CD4-positive, alpha-beta T cell treated with Interleukin-10 for 1 hour (primary cell): ENCODE measurements at regions not wholly inside any gene's neighbourhood (a gene's known extent, or its start where the extent isn't known, plus 50 kb on each side); places are given as distances from the start of the nearest gene placed in this dataset.
"Not testable (repeated sequence)": the region's sequence is repeated elsewhere in the genome, so short reads cannot be mapped to it uniquely, and the experiment has no call there.

Experiments
- DNase-seq: peaks from one replicate; pipeline ENCODE4 v3.0.0-alpha.2; 2020

DNA sequence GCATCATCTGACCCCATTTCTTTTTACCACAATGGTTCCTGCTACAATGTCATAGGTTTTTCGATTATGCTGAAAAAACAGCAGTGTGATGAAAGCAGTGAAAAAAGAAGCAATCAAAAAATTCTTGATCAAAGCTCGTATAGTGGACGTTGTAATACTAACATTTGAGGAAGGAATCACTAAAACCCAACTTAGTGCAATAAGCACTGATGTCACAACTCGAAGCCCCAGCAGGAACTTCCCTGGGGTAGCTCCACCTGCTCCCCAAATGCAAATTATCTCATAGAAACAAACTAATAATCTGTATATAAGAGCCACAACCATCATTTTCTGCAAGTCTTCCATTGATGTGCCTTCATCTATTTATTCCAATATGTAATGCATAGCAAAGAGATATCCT, 285.6 kb upstream of the SGK1 start:
- no peak for DNase-seq

DNA sequence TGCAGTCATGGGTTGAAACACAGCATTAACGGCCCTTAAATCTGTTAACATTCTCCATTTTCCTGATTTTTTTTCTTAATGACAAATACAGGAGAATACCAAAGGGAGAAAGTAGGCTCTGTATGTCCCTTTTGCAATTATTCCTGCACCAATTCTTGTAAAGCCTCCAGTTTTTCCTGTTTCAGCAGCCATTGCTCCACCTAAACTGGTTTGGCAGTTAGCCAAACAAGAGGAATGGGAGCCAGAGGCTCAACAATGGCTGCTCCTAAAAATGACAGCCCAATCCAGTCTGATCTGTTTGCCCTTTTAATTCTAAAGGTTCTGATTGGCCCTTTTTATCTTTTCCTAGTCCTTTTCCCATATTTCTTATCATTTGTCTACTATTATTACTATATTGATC, 284.2 kb upstream of the SGK1 start:
- no peak for DNase-seq

DNA sequence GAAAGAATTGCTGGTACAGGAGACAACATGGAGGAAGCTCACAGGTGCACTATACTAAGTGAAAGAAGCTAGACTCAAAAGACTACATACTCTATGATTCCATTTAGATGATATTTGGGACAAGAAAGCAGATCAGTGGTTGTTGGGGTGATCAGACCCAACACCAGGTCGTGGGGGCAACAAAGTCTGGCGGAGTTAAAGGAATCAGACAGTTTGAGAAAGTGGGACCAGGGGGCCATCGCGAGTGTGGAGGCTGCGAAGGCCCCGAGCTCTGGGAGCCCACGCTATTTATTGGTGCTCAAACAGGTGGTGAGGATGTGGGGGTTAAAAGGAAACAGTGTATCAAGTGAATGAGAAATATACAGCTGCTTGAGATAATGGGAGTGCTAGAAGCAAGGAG, 282.8 kb upstream of the SGK1 start:
- DNase-seq: no peak

DNA sequence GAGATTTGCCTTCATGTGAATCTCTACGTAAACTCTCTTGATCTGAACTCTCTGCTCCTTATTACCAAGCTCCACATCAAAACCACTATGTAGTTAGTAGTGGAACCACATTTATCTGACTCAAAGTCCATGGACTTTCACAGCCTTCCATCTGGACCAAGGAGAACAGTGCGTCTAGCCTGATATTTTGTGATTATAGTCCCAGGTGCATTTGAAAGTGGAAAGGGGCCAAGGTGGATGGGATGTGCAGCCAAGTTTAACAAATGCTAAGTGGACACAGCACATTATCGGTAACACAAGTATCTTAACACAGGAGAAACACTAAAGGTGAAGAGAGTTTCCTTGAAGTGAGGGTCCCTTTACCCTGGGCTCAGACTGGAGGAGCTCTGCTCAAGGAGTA, 281.2 kb upstream of the SGK1 start:
- no peak for DNase-seq

DNA sequence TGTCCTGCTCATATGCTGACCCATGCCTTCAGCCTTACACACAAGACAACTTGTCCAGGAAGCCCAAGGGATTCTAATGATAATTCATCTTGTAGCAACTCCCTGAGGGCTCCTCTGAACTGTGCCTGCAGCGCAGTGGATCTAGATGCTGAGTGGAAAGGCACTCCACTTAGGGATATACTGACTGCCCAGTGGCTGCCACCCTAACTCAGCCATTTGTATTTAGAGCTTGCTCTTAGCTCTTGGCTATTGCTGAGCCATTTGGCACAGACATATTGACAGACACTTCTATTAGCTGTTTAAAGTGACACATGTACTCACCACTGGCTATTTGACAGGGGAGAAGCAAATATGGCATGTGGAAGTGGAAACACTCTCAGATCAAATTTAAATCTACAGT, 278.3 kb upstream of the SGK1 start:
- no peak for DNase-seq

DNA sequence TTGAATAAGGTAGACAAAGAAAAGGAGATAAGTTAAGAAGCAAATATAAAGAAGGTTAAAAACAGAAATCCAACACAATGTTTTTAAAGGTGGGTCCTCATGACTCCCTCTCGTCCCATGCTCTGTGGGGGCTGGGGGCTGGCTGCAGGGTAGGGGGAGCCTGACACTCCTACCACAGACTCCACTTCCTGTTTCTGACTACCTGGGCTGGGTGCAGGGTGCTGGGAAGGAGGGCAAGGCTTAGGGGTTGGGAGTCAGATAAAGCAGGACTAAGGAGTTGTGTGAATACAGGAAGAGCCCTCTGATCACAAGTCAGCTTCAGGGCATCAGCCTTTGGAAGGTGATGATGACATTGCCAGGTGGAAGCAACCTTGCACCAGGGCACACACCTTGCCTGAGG, 277.0 kb upstream of the SGK1 start:
- no peak for DNase-seq

DNA sequence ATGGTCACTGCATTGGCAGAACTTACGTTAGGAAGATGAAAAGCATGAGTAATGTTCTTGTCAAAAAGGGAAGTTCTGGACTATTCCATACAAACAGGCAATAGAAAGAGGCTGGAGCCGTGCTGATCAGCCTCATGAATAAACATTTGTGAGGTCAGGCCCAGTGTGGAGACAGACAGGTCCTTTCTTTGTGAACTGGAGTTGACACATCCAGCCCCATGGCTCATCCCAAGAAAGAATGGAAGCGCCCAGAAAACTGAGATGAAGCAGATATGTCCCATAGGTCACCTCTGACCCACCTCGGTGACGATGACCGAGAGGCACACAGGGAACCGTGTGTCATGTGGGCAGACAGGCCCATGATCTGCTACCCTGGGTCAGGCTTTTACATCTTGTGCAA, 276.0 kb upstream of the SGK1 start:
- no peak for DNase-seq

DNA sequence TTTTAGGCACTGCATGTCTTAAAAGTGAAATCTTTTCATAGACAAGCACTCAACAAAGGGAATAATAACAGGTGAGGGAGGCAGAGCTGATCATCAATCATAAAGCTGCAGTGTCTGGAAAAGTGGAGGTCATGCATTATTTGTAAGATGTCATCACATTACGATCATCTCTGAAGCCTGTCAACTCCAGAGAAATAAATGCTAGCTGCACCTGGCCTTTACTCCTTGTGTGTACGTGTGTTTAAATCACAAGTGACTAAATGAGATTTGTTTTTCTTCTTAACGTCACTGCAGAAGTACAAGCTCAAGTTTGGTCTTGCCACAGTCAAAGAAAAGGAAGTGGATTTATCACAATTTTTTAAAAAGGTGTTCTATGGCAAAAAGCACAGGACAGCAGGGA, 275.5 kb upstream of the SGK1 start:
- no peak for DNase-seq

DNA sequence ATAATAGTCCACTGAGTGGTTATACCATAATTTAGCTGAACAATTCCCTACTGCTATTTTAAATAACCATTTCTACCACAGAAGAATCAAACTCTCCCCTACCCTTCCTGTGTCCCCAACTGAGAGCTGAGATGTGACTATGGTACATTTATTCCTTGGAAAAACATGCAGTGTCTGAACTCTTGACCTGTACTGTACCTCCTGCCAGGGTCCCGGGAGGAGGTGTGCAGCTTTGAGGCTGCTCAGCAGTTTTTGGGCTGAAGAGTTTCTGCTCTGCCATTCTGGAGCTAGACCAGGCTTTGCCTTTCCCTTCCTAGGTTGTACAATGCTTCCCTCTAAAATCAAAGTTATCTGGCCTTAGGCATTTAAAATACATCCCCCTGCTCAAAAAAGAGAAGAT, 275.1 kb upstream of the SGK1 start:
- DNase-seq: no peak

DNA sequence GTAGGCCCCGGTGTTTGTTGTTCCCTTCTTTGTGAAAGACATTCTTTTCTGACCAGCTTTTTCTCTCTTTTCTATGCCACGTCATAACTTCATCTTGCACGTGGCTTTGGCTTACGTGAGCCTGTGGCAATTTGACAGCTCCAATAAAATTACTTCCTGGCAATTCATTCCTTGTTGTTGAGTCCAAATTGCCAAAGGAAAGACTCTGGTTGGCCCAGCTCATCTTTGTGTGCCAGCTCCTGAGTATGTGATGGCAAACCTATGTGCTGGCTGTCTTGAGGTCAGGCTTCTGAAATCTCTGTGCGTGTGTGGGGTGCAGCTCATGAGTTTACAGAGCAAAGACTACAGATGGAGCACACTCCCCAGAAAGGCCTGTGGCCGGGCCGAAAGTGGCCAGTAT, 272.5 kb upstream of the SGK1 start:
- DNase-seq: no peak

DNA sequence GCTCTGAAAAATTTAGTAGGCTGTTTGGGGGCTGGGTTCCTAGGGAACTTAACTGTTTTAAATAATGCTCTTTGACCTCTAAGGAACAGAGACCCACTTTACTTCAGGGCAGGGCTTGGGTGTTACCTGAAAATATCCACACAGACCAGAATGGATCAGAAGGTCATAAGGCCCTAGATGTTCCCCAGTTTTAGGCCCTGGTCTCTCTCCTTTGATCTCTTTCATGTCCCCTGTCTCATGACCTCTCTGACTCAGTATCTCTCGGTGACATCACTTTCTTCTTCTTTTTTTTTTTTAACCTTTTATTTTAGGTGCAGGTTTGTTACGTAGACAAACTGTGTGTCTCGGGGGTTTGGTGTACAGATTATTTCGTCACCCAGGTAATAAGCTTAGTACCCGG, 272.1 kb upstream of the SGK1 start:
- DNase-seq: no peak

DNA sequence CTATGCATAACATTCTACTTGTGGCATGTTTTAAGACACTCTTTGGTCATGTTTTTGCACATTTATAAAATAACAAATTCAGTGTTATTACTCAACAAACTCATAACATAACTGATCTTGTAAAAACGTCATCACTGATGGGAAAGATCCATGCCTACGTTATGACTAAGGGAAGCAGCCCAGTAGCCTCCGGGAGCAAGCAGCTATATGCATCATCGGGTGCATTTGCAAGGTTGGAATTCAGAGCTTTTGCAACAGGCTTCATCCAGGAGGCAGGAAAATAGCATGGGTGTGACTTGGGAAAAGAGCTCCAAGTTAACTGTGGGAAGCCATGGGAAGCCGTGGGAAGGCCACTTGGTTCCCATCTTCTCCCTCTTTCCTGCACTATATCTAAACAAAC, 271.6 kb upstream of the SGK1 start:
- DNase-seq: no peak

DNA sequence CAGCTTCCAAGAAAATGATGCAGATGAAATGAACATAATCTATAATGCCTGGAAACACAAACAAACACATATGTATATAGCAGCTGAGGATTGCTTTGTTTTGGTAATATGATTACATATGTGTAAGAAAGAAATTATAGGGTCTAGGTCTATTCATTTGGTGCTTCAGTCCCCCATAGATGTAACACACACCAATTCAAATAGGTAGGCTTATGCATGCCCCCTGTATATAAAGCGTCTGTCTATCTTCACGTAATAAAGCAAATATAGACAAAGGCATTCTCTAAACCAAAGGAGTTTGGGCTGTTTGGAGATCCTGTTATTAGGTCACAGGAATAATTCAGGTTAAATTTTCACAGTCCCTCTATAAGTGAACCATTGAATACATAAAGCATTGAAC, 270.4 kb upstream of the SGK1 start:
- no peak for DNase-seq

DNA sequence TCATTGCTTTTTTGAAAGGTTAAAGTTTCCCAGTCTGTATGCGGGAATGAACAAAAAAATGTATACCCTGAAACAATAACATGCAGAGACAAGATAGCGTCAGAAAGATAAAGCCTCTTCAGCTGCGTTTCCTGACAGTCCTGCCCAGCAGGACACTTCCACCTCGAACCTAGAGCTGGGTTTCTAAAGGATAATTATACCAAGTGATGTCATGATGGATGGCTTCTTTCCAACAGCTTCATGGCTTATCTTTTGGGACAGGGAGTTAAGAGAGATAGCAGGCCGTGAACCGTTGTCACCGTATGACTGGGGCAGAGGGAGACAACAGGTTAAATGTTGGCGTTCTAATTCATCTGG, 267.6 kb upstream of the SGK1 start:
- DNase-seq: no peak

DNA sequence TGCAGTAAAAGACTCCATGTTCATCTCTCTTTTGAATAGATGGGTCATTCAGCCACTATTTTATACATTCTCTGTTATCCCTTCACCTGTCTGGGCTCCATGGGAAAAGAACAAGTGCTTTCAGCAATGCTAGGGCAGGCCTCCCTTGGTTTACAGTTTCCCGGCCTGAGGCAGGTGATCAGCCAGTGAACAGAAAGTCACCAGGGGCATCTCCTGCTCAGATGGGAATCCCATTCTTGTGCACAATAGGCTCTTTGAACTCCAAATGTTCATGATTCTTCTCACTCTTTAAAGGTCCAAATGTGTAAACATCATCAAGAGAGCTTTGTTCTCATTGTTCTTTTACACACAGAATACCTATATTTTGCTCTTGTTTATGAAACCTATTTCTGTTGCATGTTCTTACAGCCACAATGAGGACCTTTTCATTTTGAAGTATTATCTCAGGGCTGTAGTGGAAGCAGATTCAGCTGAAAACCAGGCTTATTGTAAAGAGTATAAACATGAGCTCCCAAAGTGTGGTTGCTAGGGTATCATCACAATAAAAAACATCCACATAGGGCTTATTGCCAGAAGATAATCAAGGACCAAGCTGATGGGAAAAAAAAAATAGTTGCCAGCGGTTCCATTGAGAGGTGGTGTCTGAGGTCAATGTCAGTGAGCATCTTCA, 267.1 kb upstream of the SGK1 start:
- no peak for DNase-seq

DNA sequence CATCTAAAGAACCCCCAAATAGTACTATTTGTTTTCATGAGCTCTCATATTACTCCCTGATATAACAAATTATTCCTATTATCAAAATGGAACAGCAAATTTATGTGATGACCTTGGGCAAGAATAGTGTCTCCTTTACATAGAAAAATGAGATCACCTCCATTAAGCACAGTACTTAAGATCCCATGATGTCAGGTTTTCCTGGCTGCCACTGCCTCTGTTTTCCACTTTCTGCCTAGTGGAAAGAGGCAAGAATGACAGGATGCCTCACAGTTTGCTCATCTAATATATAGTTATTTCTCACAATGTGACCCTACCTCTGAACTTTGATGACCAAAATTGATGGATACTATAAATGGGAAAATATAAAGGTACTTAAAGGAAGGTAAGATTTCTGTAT, 260.1 kb upstream of the SGK1 start:
- DNase-seq: no peak

DNA sequence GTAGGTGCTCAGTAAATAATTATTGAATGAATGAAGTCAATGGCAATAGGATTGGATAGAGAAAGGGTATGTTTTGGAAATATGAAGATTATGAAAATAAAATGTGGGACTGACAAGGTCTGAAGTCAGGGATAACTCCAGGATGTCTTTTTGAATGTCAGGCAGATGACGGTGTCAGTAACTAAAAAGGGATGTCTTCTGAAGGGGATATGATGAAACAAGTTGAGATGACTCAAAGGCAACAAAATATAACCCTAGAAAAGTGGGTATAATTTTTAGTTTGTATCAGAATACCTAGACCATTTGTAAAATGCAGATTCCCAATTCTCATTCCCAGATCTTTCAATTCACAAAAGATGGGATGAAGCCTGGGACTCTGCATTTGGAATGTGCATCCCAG, 257.3 kb upstream of the SGK1 start:
- DNase-seq: no peak

DNA sequence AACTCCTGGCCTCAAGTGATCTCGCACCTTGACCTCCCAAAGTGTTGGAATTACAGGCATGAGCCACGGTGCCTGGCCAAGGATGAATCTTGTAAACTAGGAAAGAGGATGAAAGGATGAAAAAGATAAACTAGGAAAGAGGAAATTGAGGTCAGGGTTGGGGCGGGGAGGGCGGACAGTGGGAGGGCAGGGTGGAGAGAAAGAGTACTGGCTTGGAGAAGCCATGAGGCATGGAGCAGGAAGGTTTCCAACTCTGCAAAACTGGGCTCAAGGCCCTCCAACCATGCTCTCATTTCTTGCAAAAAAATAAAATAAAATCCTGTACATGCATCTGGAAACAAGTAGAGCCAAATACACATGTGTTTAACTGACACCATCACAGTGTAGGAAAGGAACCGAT, 256.6 kb upstream of the SGK1 start:
- no peak for DNase-seq

DNA sequence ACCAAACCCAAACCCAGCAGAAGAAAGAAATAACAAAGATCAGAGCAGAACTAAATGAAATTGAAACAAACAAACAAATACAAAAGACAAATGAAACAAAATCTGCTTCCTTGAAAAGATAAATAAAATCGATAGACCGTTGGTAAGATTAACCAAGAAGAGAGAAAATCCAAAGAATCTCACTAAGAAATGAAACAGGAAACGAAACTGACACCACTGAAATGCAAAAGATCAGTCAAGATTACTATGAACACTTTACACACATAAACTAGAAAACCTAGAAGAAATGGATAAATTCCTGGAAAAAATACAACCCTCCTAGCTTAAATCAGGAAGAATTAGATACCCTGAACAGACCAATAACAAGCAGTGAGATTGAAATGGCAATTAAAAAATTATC, 252.1 kb upstream of the SGK1 start:
- not testable (repeated sequence) for DNase-seq

DNA sequence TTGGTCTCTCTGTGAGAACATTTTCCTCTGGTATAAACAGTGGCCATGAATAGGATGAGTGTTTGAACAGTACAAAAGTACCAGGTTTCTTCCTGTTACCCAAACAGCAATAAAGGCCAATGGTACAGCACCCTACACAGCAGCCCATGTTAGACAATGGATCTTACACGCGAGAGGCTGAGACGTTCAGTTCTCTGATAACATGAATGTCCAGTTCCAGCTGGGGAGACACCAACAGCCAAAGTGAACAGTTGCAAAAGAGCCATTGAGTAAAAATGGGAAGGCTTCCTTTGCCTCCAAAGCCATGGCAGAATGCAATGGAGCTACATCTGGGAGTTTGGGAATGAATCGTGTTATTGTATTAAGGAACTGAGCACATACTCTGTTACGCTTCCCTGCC, 246.8 kb upstream of the SGK1 start:
- DNase-seq: no peak

DNA sequence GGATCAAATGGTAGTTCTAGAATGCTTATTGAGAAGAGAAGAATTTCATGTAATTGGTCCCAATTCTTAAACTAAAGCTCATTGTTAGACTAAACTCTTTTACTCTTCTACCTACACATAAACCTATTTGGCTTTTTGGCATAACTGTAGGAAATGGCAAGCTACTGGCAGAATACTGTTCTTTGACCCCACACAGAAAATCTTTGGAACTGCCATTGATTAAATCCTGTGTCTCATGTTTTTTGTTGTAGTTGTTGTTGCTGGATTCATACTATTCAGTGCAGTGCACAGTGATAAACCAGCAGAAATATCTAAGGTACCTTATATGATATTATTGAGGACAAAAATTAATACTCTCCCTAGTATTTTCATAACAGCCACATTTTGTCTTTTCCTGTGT, 242.1 kb upstream of the SGK1 start:
- DNase-seq: no peak

DNA sequence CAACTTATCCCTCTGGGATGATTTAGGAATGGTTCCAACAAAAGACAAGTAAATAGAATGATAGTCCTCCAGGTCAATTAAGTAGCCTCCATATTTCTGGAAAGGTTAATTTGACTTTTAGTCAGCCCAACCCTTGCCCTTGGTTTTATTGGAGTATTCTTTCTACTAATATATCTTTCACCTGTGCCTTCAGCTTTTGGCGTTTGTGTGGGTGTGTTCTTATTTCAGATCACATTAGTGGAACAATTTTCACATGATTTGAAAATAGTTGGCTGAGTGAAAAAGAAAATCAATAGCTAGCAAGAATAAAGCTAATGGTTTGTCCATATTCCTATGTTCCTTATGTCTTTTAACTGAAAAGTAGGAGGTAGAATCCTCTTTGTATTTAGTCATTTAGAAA, 239.6 kb upstream of the SGK1 start:
- DNase-seq: no peak

DNA sequence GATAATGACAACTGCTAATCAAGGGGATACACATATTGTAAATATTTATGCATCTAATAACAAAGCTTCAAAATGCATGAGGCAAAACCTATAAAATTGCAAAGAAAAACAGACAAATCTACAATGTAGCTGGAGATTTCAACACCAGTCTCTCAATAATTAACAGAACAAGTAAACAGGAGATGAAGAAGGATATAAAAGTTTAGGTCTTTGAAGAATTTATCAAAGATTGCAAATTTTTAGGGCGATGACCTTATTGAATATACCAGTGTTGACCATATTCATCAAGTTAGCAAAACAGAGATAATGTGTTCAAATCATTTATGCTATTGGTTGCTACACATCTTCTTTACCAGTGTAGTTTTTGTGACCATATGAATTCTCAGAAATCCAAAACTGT, 237.8 kb upstream of the SGK1 start:
- no peak for DNase-seq

DNA sequence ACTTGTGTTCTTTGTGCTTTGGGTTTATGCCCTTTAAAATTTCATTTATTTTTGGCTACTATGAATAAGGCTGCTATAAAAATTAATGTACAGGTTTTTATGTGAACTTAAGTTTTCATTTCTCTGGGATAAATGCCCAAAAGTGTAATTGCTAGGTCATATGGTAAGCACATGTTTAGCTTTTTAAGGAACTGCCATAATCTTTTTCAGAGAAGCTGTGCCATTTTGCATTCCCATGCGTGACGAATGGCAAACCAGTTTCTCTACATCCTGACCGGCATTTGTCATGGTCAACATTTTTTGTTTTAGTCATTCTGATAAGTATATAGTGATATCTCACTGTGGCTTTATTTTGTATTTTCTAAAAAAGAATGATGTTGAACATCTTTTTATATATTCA, 236.0 kb upstream of the SGK1 start:
- no peak for DNase-seq

DNA sequence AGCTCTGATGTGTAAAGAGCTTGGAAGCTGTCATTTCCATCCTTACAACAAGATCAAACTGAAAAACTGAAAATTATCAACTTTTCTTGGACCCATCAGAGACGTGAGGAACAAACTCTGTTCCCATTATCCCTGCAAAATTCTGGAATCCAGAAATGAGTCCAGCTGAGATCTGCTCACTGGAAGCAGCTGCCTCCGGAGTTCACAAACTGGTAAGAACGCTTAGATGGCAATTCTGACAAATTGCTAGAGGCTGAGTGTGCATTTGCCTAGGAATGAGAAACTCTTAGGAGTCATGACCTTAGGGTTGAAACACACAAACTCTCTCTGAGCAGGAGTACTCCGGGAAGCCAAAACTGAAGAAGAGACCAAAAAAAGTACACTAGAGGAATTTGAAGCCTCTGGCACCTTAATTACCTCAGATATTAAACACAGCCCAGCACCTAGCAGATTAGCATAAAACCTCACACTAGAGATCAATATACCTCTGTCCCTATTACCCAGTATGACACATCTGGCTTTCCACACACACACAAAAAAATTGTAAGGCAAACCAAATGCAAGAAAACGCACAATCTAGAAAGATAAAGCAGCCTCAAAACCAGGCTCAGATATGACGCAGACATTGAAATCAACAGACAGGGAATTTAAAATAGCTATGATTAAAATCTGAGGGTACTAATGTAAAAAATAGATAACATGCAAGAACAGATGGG, 233.5 kb upstream of the SGK1 start:
- no peak for DNase-seq
